Esophagus squamous epithelium (tissue), 4 donors: ENCODE measurements at regions not wholly inside any gene's neighbourhood (a gene's known extent, or its start where the extent isn't known, plus 50 kb on each side); places are given as distances from the start of the nearest gene placed in this dataset.
"Not testable (repeated sequence)": the region's sequence is repeated elsewhere in the genome, so short reads cannot be mapped to it uniquely, and the experiment has no call there.

ENCODE experiments used
- POLR2A ChIP-seq, 4 donors: fragments of 450-650 bp; IDR thresholded peaks; one replicate each; pipeline ENCODE4 v1.6.1; 2017; ENCODE audit warnings: antibody characterized with exemption in 4 of 4, mild to moderate bottlenecking in 4 of 4, moderate library complexity in 3 of 4
- TF ChIP-seq, protein P1 (sequence below), 6 experiments: fragments of 450-650 bp in 4 of 6; fragments of 200-600 bp in 2 of 6; sonication (generic) in 2 of 6; IDR thresholded peaks; one replicate each; pipeline ENCODE4 v1.5.1; 2016 to 2019; ENCODE audit warnings: antibody characterized with exemption in 6 of 6, mild to moderate bottlenecking in 4 of 6, moderate library complexity in 4 of 6

DNA sequence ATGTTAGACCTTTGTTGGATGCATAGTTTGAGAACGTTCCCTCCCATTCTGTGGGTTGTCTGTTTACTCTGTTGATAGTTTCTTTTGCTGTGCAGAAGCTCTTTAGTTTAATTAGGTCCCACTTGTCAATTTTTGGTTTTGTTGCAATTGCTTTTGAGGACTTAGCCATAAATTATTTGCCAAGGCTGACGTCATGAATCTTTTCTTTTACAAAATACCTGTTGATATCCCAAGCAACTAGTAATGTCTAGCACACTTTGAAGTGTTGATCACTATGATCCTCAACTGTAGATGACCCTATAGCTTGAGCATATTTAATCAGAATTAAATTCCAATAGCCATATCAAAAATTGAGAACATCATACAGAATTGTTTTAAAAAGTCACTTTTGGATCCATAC lies 63.3 kb upstream of the HABP2 start:
- TF ChIP-seq POLR2A (IDR thresholded peaks at IDR 0.05) = not testable (repeated sequence)
- TF ChIP-seq, protein P1, sequence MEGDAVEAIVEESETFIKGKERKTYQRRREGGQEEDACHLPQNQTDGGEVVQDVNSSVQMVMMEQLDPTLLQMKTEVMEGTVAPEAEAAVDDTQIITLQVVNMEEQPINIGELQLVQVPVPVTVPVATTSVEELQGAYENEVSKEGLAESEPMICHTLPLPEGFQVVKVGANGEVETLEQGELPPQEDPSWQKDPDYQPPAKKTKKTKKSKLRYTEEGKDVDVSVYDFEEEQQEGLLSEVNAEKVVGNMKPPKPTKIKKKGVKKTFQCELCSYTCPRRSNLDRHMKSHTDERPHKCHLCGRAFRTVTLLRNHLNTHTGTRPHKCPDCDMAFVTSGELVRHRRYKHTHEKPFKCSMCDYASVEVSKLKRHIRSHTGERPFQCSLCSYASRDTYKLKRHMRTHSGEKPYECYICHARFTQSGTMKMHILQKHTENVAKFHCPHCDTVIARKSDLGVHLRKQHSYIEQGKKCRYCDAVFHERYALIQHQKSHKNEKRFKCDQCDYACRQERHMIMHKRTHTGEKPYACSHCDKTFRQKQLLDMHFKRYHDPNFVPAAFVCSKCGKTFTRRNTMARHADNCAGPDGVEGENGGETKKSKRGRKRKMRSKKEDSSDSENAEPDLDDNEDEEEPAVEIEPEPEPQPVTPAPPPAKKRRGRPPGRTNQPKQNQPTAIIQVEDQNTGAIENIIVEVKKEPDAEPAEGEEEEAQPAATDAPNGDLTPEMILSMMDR (IDR thresholded peaks at IDR 0.05) = not testable (repeated sequence)
